Mucosa of gallbladder (tissue), 1 donor: ENCODE measurements at regions not wholly inside any gene's neighbourhood (a gene's known extent, or its start where the extent isn't known, plus 50 kb on each side); places are given as distances from the start of the nearest gene placed in this dataset.
"Not testable (repeated sequence)": the region's sequence is repeated elsewhere in the genome, so short reads cannot be mapped to it uniquely, and the experiment has no call there.

ENCODE experiments used
- DNase-seq: peaks from one replicate; pipeline ENCODE4 v3.0.0-alpha.2; 2020; ENCODE audit warnings: low spot score
- donor health status: DM: no; HTN: no; CAD: no.

DNA sequence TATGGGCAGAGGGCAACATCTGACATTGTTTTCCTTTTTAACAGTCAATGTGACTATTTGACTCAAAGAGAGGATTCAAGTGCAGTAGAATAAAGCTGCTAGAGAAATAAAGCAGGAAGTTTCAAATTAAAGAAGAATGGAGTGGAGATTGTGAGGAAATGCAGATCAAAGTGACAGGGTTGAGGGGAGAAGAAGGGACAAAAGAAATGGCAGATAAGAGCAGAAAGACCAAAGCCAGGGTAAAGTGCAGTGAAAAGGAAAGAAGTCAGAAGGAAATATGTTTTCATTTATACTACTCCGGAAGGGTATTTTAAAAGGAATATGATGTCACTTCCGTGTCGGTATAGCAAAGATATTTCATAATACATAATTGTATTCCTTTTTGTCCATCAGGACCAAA lies 297.5 kb upstream of the CRIM1 start:
- DNase-seq = no peak

GRCh38 chr2:36052819-36053218 lies 302.8 kb upstream of the CRIM1 start:
- DNase-seq = no peak

DNA sequence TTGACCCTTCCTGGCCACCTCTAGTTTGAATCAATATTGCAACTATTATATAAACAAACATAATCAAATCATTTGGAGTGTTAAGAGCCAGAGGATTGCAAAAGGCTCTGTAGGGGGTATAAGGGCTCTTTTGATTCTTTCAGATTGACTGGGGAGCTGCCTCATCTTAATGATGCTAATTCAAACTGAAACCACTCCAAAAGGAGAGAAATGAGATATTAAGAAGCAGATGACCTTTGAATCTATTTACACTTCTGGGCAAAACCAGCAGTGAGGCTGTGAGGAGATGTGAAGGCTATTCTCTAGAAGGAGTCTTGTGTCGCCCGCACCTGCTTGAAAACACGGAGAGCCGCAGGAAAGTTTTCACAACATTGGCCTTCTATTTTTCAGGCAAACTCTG lies 311.2 kb upstream of the CRIM1 start:
- peak; percentile 21 for DNase-seq

DNA sequence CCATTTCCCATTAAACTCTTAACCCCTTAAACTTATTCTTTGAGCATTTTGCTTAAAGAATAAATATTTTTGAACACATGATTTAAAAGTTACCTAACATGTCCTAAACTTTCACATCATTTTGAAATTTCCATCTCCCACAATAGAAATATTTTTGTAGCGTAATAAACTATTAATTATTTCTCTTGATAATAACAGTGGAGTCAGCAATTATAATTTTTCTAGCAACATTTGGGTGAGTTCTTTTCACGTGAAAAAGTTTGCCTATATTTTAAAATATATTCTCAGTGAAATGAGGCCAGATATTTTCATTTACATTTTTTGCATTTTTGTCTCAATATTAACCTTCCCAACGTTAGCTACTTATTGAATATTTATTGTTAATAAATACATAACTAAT lies 320.4 kb upstream of the CRIM1 start:
- DNase-seq = no peak

GRCh38 chr2:36032046-36032445 lies 323.5 kb upstream of the CRIM1 start:
- DNase-seq = no peak

DNA sequence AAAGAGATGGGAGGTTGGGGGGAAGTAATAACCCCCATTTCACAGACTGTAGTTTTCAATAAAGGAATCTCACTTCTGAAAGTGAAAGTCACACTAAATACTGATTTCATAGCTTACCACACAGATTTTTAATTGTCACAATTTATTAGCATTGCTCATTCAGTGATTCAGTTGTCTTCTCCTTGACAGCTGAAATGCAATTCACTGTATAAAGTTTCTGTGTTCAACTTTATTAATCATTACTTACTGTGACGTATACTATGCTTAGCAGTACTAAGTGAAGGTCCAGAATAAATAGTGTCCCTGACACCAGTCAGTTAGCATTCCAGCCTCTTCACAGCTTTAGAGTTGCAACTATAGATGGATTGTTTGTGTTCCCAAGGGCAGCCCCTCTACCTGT lies 324.1 kb upstream of the CRIM1 start:
- no peak for DNase-seq

DNA sequence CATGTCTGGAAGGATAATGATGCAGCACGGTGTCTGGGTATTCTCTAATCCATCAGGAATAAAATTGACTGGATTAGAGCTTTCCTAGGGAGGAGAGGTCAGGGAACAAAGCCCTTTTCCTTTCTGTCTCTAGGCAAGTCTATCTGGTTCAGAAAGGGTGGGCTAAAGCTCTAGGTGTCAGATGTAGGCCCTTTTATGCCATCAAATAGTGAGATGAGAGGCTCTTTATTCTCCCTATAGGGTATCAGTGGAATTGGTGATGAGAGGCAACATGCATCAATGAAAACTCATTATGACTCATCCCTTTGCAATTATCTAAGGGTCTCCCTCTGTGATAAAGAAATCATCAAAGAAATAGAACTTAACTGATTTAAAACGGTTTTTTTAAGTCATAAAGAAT lies 328.0 kb upstream of the CRIM1 start:
- no peak for DNase-seq

- DNase-seq = no peak
Measured at GRCh38 chr2:36013064-36013463, 342.5 kb upstream of the CRIM1 start.

DNA sequence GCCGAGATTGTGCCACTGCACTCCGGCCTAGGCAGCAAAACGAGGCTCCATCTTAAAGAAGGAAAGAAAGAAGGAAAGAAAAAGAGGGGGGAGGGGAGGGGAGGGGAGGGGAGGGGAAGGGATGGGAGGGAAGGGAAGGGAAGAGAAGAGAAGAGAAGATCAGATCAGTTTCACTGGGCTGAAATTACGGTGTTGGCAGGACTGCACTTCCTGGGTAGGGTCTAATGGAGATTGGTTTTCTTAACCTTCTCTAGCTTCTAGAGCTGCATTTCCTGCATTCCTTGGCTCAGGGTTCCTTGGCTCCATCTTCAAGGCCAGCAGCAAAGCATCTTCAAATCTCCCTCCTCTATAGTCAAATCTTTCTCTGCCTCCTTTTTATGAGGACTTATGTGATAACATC lies 349.1 kb upstream of the CRIM1 start:
- no peak for DNase-seq

GRCh38 chr2:36002941-36003340 lies 352.6 kb upstream of the CRIM1 start:
- DNase-seq = no peak

GRCh38 chr2:35997488-35997887 lies 358.1 kb upstream of the CRIM1 start:
- DNase-seq = no peak

DNA sequence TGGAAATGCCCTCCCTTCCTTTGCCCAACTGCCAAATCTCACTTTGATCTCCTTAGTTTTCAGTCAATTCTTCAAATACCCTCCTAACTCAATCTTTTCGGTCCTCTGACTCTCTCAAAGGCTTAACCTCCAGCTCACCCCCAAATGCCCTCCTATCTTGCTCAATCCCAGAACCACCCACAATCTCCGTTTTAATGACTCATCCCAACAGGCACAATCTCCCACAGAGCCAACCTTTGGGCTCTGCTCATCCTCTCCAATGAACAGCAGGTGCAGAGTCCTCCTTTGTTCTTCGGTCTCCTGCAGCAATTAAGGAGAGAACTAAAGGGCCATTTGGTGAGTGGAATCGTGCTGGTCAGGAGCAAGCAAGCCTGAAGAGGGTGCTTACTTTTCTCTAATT lies 366.1 kb upstream of the CRIM1 start:
- DNase-seq = peak; percentile 42

- no peak for DNase-seq
Measured at GRCh38 chr2:35989040-35989439, 366.5 kb upstream of the CRIM1 start.

DNA sequence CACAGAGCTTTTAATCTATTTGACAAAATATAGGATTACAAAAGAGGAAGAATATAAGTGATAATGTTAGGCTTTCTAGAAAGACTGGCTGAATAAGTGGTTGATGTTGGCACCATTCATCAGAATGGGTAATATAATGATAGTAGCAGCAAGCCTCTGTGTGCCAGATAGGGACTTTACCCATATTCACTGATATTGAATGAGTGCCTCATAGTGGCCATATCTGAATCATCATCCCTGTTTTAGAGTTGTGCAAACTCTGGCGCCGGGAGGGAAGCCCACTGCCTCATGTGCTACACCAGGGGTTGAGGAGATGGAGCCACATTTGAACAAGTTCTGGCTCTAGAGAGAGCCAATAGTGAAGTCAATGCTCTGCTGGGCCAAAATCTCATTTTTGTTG lies 368.7 kb upstream of the CRIM1 start:
- no peak for DNase-seq

DNA sequence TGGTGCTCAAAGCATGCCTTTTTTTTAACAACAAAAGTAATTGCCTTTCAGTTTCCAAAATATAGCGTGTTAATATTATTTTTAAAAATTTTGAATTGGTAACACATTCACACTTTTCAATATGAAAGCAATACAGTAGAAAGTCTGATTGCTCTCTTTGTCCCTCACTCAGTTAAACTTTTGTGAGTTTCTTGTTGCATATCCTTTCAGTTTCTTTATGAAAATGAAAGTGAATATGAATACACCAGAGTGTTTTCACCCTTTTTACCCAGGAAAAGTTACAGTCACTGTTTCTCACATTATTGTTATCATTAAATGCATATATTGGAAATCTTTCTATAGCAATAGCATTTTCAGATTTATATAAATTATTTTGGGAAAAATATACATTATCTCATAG lies 377.4 kb upstream of the CRIM1 start:
- DNase-seq = no peak

DNA sequence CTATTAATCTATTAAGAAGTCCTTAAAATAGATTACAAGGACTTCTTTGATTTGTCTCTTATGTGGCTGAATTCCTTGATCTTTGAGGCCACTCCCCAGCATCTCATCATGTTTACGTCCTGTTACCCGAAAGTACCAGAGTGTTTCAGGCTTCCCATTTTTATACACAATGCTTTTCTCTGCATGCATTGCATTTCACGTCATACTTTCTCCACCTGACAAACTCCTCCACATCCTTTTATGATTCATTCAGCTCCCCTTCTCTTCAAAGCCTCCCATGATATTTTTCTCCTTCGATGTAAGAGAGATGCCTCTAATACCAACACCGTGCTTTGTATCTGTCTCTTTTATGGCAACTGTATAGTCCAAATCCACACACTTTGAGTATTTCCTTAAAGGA lies 379.0 kb upstream of the CRIM1 start:
- DNase-seq = no peak

DNA sequence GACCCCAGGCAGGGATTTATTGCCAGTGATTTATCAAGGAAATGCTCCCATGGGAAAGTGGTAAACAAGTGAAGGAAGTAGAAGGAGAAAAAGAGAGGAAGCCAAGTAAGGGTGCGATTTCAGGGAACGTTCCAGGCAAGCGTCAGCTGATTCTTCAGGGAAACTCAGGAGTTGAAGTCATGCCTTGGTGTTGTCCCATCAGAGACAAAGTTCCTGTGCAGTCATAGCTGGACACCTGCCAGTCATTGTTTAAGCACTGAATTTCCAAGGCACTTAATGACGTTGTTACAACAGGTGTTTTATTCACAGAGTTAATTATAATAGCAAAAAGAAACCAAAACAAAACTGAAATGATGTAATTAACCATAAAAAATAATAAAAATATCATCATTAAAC lies 381.8 kb upstream of the CRIM1 start:
- DNase-seq = peak; percentile 90

- peak; percentile 52 for DNase-seq
Measured at GRCh38 chr2:35973132-35973736, 382.3 kb upstream of the CRIM1 start.

GRCh38 chr2:35963824-35964223 lies 391.8 kb upstream of the CRIM1 start:
- no peak for DNase-seq

DNA sequence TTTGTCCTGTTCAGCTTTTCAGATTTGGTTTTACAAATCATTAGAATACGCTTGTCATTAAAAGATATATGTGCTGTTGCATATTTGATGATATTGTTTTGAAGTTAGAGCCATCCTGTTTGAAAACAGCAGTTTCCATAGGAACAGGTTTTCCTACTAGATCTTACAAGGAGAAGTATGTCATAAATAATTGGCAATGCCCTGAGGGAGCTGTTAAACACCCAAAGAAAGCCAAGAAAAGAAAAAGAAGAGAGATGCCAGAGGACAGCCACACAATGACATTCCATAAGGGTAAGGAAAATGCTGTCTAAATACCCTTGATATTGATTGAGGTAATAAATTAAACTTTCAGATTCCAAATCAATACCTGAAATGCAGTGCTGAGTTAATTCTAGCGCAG lies 392.2 kb upstream of the CRIM1 start:
- DNase-seq = no peak

DNA sequence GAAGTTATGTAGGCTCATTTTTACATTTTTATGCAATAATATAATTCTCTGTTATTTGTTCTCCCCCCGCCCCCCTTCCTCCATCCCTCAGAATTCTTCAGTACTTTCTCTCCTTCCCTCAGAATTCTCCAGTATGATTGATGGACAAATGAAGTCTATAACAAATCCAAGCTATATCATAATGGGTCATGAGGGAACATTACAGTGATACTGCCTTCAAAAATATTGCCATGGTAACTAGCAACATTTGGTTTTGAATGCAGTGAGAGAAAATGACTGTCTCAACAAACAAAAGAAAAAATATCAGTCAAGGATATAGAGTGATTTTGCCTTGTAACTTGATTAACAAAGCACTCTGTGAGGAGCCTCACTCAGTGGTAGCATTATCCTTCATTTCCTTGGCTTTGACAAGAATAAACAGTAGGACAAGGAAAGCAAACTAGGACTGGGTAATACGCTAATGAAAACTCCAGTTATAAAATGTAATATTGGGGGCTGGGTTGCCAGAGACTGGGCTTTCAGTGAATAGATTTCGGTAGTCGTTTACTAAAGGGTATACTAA lies 392.9 kb upstream of the CRIM1 start:
- DNase-seq = no peak

GRCh38 chr2:35960596-35960995 lies 395.0 kb upstream of the CRIM1 start:
- DNase-seq = no peak

DNA sequence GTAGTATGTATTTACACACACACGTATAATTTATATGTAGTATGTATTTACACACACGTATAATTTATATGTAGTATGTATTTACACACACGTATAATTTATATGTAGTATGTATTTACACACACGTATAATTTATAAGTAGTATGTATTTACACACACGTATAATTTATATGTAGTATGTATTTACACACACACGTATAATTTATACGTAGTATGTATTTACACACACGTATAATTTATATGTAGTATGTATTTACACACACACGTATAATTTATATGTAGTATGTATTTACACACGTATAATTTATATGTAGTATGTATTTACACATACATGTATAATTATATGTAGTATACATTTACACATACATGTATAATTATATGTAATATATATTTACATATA lies 398.5 kb upstream of the CRIM1 start:
- DNase-seq = not testable (repeated sequence)

- peak; percentile 27 for DNase-seq
Measured at GRCh38 chr2:35946478-35946877, 409.1 kb upstream of the CRIM1 start.
